ENCODE measurements at regions not wholly inside any gene's neighbourhood (a gene's known extent, or its start where the extent isn't known, plus 50 kb on each side); places are given as distances from the start of the nearest gene placed in this dataset.

GRCh38 chr20:20993372-20993771 lies 112.8 kb downstream of the LINC00237 start:
- no peak for DNase-seq (ENCODE audit: low read depth in 3 of 3)

GRCh38 chr20:20992686-20993360 lies 113.3 kb downstream of the LINC00237 start:
- no peak for DNase-seq (ENCODE audit: low read depth in 3 of 3)

- no peak for DNase-seq (ENCODE audit: low read depth in 3 of 3)
Observed at GRCh38 chr20:20992277-20992676, 113.9 kb downstream of the LINC00237 start.

- DNase-seq (ENCODE audit: low read depth in 3 of 3) = no peak
Observed at GRCh38 chr20:20989081-20989480, 117.1 kb downstream of the LINC00237 start.

- DNase-seq (ENCODE audit: low read depth in 3 of 3) = no peak
Observed at GRCh38 chr20:20979934-20980333, 126.2 kb downstream of the LINC00237 start.

GRCh38 chr20:20977786-20978185 lies 128.4 kb downstream of the LINC00237 start:
- no peak for DNase-seq (ENCODE audit: low read depth in 3 of 3)

- DNase-seq (ENCODE audit: low read depth in 3 of 3) = no peak
Observed at GRCh38 chr20:20972490-20972889, 133.7 kb downstream of the LINC00237 start.

GRCh38 chr20:20971810-20972209 lies 134.3 kb downstream of the LINC00237 start:
- no peak for DNase-seq (ENCODE audit: low read depth in 3 of 3)

GRCh38 chr20:20970841-20971240 lies 135.3 kb downstream of the LINC00237 start:
- no peak for DNase-seq (ENCODE audit: low read depth in 3 of 3)

GRCh38 chr20:20969701-20970280 lies 136.4 kb downstream of the LINC00237 start:
- DNase-seq (ENCODE audit: low read depth in 3 of 3) = no peak

GRCh38 chr20:20967564-20968184 lies 138.5 kb downstream of the LINC00237 start:
- no peak for DNase-seq (ENCODE audit: low read depth in 3 of 3)

GRCh38 chr20:20966171-20966570 lies 140.0 kb downstream of the LINC00237 start:
- DNase-seq (ENCODE audit: low read depth in 3 of 3) = no peak

- no peak for DNase-seq (ENCODE audit: low read depth in 3 of 3)
Observed at GRCh38 chr20:20959031-20959755, 147.0 kb downstream of the LINC00237 start.

GRCh38 chr20:20956513-20956931 lies 149.6 kb downstream of the LINC00237 start:
- no peak for DNase-seq (ENCODE audit: low read depth in 3 of 3)

GRCh38 chr20:20955892-20956291 lies 150.3 kb downstream of the LINC00237 start:
- DNase-seq (ENCODE audit: low read depth in 3 of 3) = no peak

- no peak for DNase-seq (ENCODE audit: low read depth in 3 of 3)
Observed at GRCh38 chr20:20953738-20954618, 152.2 kb downstream of the LINC00237 start.

GRCh38 chr20:20950620-20951019 lies 155.5 kb downstream of the LINC00237 start:
- no peak for DNase-seq (ENCODE audit: low read depth in 3 of 3)

- DNase-seq (ENCODE audit: low read depth in 3 of 3) = no peak
Observed at GRCh38 chr20:20946122-20946759, 159.9 kb downstream of the LINC00237 start.

GRCh38 chr20:20941468-20941889 lies 164.7 kb downstream of the LINC00237 start:
- no peak for DNase-seq (ENCODE audit: low read depth in 3 of 3)

GRCh38 chr20:20939006-20939405 lies 167.2 kb downstream of the LINC00237 start:
- DNase-seq (ENCODE audit: low read depth in 3 of 3) = no peak

GRCh38 chr20:20938599-20938998 lies 167.6 kb downstream of the LINC00237 start:
- no peak for DNase-seq (ENCODE audit: low read depth in 3 of 3)
